ENCODE measurements at regions not wholly inside any gene's neighbourhood (a gene's known extent, or its start where the extent isn't known, plus 50 kb on each side); places are given as distances from the start of the nearest gene placed in this dataset.

DNA sequence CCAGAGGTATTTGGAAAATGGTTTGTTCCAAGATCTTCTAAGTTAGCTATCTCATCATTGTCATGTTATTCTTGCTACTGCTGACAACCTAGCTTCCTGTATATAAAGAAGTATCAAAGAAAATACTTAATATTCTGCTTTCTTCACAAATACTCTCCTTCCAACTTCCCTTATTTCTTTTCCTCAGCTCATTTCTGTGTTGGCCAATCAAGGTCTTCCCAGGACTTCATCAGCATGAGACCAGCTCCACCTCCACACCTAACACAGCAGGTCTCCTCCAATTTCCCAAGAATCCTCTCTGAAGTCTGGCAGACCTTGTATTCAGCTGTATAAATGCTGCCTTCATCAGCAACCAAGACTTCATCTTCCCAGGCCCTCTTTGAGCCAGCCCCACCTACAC, 538.6 kb upstream of the JARID2 start:
- no peak for TF ChIP-seq TAF1 (IDR thresholded peaks at IDR 0.05; ENCODE audit: borderline replicate concordance, insufficient read depth, low read length)
- no peak for TF ChIP-seq POLR2AphosphoS5 (IDR thresholded peaks at IDR 0.05; ENCODE audit: low read depth, low read length)
- TF ChIP-seq, protein P1, sequence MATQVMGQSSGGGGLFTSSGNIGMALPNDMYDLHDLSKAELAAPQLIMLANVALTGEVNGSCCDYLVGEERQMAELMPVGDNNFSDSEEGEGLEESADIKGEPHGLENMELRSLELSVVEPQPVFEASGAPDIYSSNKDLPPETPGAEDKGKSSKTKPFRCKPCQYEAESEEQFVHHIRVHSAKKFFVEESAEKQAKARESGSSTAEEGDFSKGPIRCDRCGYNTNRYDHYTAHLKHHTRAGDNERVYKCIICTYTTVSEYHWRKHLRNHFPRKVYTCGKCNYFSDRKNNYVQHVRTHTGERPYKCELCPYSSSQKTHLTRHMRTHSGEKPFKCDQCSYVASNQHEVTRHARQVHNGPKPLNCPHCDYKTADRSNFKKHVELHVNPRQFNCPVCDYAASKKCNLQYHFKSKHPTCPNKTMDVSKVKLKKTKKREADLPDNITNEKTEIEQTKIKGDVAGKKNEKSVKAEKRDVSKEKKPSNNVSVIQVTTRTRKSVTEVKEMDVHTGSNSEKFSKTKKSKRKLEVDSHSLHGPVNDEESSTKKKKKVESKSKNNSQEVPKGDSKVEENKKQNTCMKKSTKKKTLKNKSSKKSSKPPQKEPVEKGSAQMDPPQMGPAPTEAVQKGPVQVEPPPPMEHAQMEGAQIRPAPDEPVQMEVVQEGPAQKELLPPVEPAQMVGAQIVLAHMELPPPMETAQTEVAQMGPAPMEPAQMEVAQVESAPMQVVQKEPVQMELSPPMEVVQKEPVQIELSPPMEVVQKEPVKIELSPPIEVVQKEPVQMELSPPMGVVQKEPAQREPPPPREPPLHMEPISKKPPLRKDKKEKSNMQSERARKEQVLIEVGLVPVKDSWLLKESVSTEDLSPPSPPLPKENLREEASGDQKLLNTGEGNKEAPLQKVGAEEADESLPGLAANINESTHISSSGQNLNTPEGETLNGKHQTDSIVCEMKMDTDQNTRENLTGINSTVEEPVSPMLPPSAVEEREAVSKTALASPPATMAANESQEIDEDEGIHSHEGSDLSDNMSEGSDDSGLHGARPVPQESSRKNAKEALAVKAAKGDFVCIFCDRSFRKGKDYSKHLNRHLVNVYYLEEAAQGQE (IDR thresholded peaks at IDR 0.05; ENCODE audit: insufficient read depth in 1 of 2, low read depth in 2 of 2, low read length in 2 of 2), result no peak
- no peak for TF ChIP-seq SIN3A (IDR thresholded peaks at IDR 0.05; ENCODE audit: borderline replicate concordance, insufficient read depth, low read length)
- TF ChIP-seq FOXP2 (optimal IDR thresholded peaks at IDR 0.05; ENCODE audit: borderline replicate concordance, extremely low read depth, extremely low read length, insufficient read depth), result no peak
